Activated naive CD8-positive, alpha-beta T cell treated with anti-CD3 and anti-CD28 coated beads, Interleukin-2, amount 50 U/mL, for 16 hours (primary cell): ENCODE measurements at regions not wholly inside any gene's neighbourhood (a gene's known extent, or its start where the extent isn't known, plus 50 kb on each side); places are given as distances from the start of the nearest gene placed in this dataset.

Experiments used
- DNase-seq: peaks from one replicate; pipeline ENCODE4 v3.0.0-alpha.2; 2020; ENCODE audit warnings: low read depth, low spot score

GRCh38 chr9:20199111-20199510 lies 410.3 kb upstream of the SLC24A2 start:
- no peak for DNase-seq

GRCh38 chr9:20197976-20198685 lies 409.3 kb upstream of the SLC24A2 start:
- DNase-seq = no peak

- DNase-seq = no peak
These were observed 402.5 kb upstream of the SLC24A2 start for GRCh38 chr9:20191228-20191840.

GRCh38 chr9:20189871-20190270 lies 401.0 kb upstream of the SLC24A2 start:
- no peak for DNase-seq

- no peak for DNase-seq
These were observed 400.0 kb upstream of the SLC24A2 start for GRCh38 chr9:20188616-20189369.

GRCh38 chr9:20187318-20187717 lies 398.5 kb upstream of the SLC24A2 start:
- DNase-seq = no peak

GRCh38 chr9:20186823-20187222 lies 398.0 kb upstream of the SLC24A2 start:
- DNase-seq = no peak

- DNase-seq = no peak
These were observed 397.4 kb upstream of the SLC24A2 start for GRCh38 chr9:20186231-20186630.

- DNase-seq = no peak
These were observed 395.7 kb upstream of the SLC24A2 start for GRCh38 chr9:20184541-20184940.

GRCh38 chr9:20178679-20179078 lies 389.8 kb upstream of the SLC24A2 start:
- DNase-seq = no peak

- no peak for DNase-seq
These were observed 389.4 kb upstream of the SLC24A2 start for GRCh38 chr9:20178197-20178596.

- no peak for DNase-seq
These were observed 381.3 kb upstream of the SLC24A2 start for GRCh38 chr9:20170122-20170521.

GRCh38 chr9:20152151-20152725 lies 363.4 kb upstream of the SLC24A2 start:
- no peak for DNase-seq

- DNase-seq = no peak
These were observed 359.6 kb upstream of the SLC24A2 start for GRCh38 chr9:20148416-20148815.

- DNase-seq = no peak
These were observed 355.4 kb upstream of the SLC24A2 start for GRCh38 chr9:20144197-20144596.

- DNase-seq = no peak
These were observed 351.0 kb upstream of the SLC24A2 start for GRCh38 chr9:20139763-20140290.

- DNase-seq = no peak
These were observed 350.0 kb upstream of the SLC24A2 start for GRCh38 chr9:20138841-20139240.

GRCh38 chr9:20138116-20138515 lies 349.3 kb upstream of the SLC24A2 start:
- DNase-seq = no peak

- DNase-seq = no peak
These were observed 348.6 kb upstream of the SLC24A2 start for GRCh38 chr9:20137425-20137824.

- DNase-seq = no peak
These were observed 346.4 kb upstream of the SLC24A2 start for GRCh38 chr9:20135119-20135697.

- DNase-seq = no peak
These were observed 336.9 kb upstream of the SLC24A2 start for GRCh38 chr9:20125727-20126126.

- DNase-seq = no peak
These were observed 330.7 kb upstream of the SLC24A2 start for GRCh38 chr9:20119566-20119965.
